ENCODE measurements at regions not wholly inside any gene's neighbourhood (a gene's known extent, or its start where the extent isn't known, plus 50 kb on each side); places are given as distances from the start of the nearest gene placed in this dataset.

GRCh38 chr1:193929374-193930033, 743.1 kb upstream of the B3GALT2 start:
- Mint-ChIP-seq H3K4me1 (peaks cover 12% of the 10 kb centered on the region), H3K9me3 (peaks cover 22% of the 10 kb centered on the region), H3K27me3 (ENCODE audit: low read depth, poor library complexity) (no peaks in the 10 kb centered on the region), H3K27ac (no peak overlapping the region), H3K4me3 (no peak overlapping the region), H3K36me3 (ENCODE audit: low read depth) (no peaks in the 10 kb centered on the region)
- no peak for TF ChIP-seq CTCF (IDR thresholded peaks at IDR 0.05)
- no peak for DNase-seq

- H3K9me3 Mint-ChIP-seq = peaks cover 22% of the 10 kb centered on the region
- H3K4me1 Mint-ChIP-seq = peaks cover 9% of the 10 kb centered on the region
- H3K27me3 Mint-ChIP-seq (ENCODE audit: low read depth, poor library complexity) = no peaks in the 10 kb centered on the region
- TF ChIP-seq CTCF (IDR thresholded peaks at IDR 0.05) = no peak
- H3K36me3 Mint-ChIP-seq (ENCODE audit: low read depth) = no peaks in the 10 kb centered on the region
- H3K4me3 Mint-ChIP-seq = no peak overlapping the region
- H3K27ac Mint-ChIP-seq = no peak overlapping the region
- no peak for DNase-seq
These were observed 741.1 kb upstream of the B3GALT2 start for GRCh38 chr1:193927550-193927949.

GRCh38 chr1:193926956-193927355, 740.5 kb upstream of the B3GALT2 start:
- no peak for DNase-seq
- Mint-ChIP-seq H3K4me3 (no peak overlapping the region), H3K27ac (no peak overlapping the region), H3K4me1 (peaks cover 8% of the 10 kb centered on the region), H3K27me3 (ENCODE audit: low read depth, poor library complexity) (no peaks in the 10 kb centered on the region), H3K36me3 (ENCODE audit: low read depth) (no peaks in the 10 kb centered on the region), H3K9me3 (peaks cover 22% of the 10 kb centered on the region)
- no peak for TF ChIP-seq CTCF (IDR thresholded peaks at IDR 0.05)

GRCh38 chr1:193919827-193920226, 733.4 kb upstream of the B3GALT2 start:
- no peak overlapping the region for H3K4me3 Mint-ChIP-seq
- DNase-seq = no peak
- no peaks in the 10 kb centered on the region for H3K27me3 Mint-ChIP-seq (ENCODE audit: low read depth, poor library complexity)
- no peak overlapping the region for H3K27ac Mint-ChIP-seq
- H3K9me3 Mint-ChIP-seq = no peaks in the 10 kb centered on the region
- TF ChIP-seq CTCF (IDR thresholded peaks at IDR 0.05) = no peak
- no peaks in the 10 kb centered on the region for H3K4me1 Mint-ChIP-seq
- no peaks in the 10 kb centered on the region for H3K36me3 Mint-ChIP-seq (ENCODE audit: low read depth)

GRCh38 chr1:193916452-193916851, 730.0 kb upstream of the B3GALT2 start:
- Mint-ChIP-seq H3K4me3 (no peak overlapping the region), H3K4me1 (no peaks in the 10 kb centered on the region), H3K9me3 (no peaks in the 10 kb centered on the region), H3K27ac (no peak overlapping the region), H3K27me3 (ENCODE audit: low read depth, poor library complexity) (no peaks in the 10 kb centered on the region), H3K36me3 (ENCODE audit: low read depth) (no peaks in the 10 kb centered on the region)
- no peak for DNase-seq
- TF ChIP-seq CTCF (IDR thresholded peaks at IDR 0.05) = no peak

- Mint-ChIP-seq H3K4me1 (no peaks in the 10 kb centered on the region), H3K4me3 (no peak overlapping the region), H3K27ac (peak overlapping the region; percentile 37), H3K9me3 (no peaks in the 10 kb centered on the region), H3K27me3 (ENCODE audit: low read depth, poor library complexity) (no peaks in the 10 kb centered on the region), H3K36me3 (ENCODE audit: low read depth) (no peaks in the 10 kb centered on the region)
- TF ChIP-seq CTCF (IDR thresholded peaks at IDR 0.05) = no peak
- no peak for DNase-seq
These were observed 728.5 kb upstream of the B3GALT2 start for GRCh38 chr1:193914871-193915270.
